Activated CD4-positive, alpha-beta T cell treated with anti-CD3 and anti-CD28 coated beads, Interleukin-2, amount 50 U/mL, for 16 hours (primary cell): ENCODE measurements at regions not wholly inside any gene's neighbourhood (a gene's known extent, or its start where the extent isn't known, plus 50 kb on each side); places are given as distances from the start of the nearest gene placed in this dataset.
"Not testable (repeated sequence)": the region's sequence is repeated elsewhere in the genome, so short reads cannot be mapped to it uniquely, and the experiment has no call there.

Source experiments
- DNase-seq: peaks from one replicate; pipeline ENCODE4 v3.0.0-alpha.2; 2020

GRCh38 chr22:46026899-46027210 lies 49.9 kb upstream of the WNT7B start:
- DNase-seq = no peak

- DNase-seq = no peak
Measured at GRCh38 chr22:46027211-46028105, 50.5 kb upstream of the WNT7B start.

GRCh38 chr22:46028106-46028991 lies 51.4 kb upstream of the WNT7B start:
- no peak for DNase-seq

GRCh38 chr22:46029036-46029435 lies 52.1 kb upstream of the WNT7B start:
- DNase-seq = no peak

GRCh38 chr22:46029574-46030200 lies 52.7 kb upstream of the WNT7B start:
- no peak for DNase-seq

GRCh38 chr22:46030231-46030880 lies 53.4 kb upstream of the WNT7B start:
- no peak for DNase-seq

GRCh38 chr22:46031066-46031465 lies 54.1 kb upstream of the WNT7B start:
- no peak for DNase-seq

- DNase-seq = no peak
Measured at GRCh38 chr22:46031557-46031956, 54.6 kb upstream of the WNT7B start.

- no peak for DNase-seq
Measured at GRCh38 chr22:46031965-46032851, 55.2 kb upstream of the WNT7B start.

- no peak for DNase-seq
Measured at GRCh38 chr22:46033256-46034200, 56.6 kb upstream of the WNT7B start.

- not testable (repeated sequence) for DNase-seq
Measured at GRCh38 chr22:46034480-46034879, 57.5 kb upstream of the WNT7B start.

- DNase-seq = no peak
Measured at GRCh38 chr22:46035380-46035741, 58.4 kb upstream of the WNT7B start.

GRCh38 chr22:46035742-46036557 lies 59.0 kb upstream of the WNT7B start:
- peak; percentile 100 for DNase-seq

GRCh38 chr22:46036558-46037408 lies 59.8 kb upstream of the WNT7B start:
- DNase-seq = peak; percentile 50

- DNase-seq = no peak
Measured at GRCh38 chr22:46038174-46038487, 61.2 kb upstream of the WNT7B start.

- no peak for DNase-seq
Measured at GRCh38 chr22:46038516-46039430, 61.8 kb upstream of the WNT7B start.

- no peak for DNase-seq
Measured at GRCh38 chr22:46039535-46039934, 62.6 kb upstream of the WNT7B start.
